ENCODE measurements at regions not wholly inside any gene's neighbourhood (a gene's known extent, or its start where the extent isn't known, plus 50 kb on each side); places are given as distances from the start of the nearest gene placed in this dataset.

DNA sequence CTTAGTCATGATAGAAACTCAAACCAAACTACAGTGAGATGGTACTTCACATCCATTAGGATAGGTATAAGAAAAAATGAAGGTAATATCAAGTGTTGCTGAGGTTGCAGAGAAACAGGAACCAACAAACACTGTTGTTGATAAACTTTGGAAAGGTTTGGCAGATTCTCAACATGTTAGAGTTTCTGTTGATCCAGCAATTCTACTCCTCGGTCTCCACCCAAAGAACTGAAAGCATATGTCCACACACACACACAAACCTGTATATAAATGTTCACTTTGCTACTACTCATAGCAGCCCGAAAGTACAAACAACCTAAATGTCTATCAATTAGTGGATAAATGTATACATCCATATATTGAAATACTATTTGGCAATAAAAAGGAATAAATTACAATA, 128.3 kb upstream of the CARMIL1 start:
- TF ChIP-seq, protein P1, sequence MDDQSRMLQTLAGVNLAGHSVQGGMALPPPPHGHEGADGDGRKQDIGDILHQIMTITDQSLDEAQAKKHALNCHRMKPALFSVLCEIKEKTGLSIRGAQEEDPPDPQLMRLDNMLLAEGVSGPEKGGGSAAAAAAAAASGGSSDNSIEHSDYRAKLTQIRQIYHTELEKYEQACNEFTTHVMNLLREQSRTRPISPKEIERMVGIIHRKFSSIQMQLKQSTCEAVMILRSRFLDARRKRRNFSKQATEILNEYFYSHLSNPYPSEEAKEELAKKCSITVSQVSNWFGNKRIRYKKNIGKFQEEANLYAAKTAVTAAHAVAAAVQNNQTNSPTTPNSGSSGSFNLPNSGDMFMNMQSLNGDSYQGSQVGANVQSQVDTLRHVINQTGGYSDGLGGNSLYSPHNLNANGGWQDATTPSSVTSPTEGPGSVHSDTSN (IDR thresholded peaks at IDR 0.05), result no peak
- TF ChIP-seq CTCF (IDR thresholded peaks at IDR 0.05) (no peak), ESRRA (IDR thresholded peaks at IDR 0.05; ENCODE audit: borderline replicate concordance, low read length) (no peak), TP53 (CRISPR knock-in tag; IDR thresholded peaks at IDR 0.05) (no peak)
